ENCODE measurements at regions not wholly inside any gene's neighbourhood (a gene's known extent, or its start where the extent isn't known, plus 50 kb on each side); places are given as distances from the start of the nearest gene placed in this dataset.

DNA sequence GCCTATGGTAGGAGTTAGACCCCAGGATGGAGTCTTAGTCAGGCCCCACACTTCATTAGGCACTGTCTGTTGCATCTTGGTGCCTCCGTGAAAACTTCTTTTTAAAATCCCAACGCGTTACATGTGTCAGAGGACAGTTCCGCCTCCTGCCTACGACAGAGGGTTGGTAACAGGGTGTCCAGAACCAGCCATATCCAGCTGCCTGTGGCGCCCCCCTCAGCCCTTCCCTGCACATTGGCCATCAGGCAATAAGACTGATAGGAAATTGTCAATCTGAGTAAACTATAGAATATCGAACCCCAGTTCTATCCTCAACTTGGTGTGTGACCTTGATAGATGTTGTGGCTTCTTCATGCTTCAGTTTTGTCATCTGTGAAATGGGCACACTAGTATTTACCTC is 108.6 kb upstream of the CSF3R start:
- TF ChIP-seq, protein P1, sequence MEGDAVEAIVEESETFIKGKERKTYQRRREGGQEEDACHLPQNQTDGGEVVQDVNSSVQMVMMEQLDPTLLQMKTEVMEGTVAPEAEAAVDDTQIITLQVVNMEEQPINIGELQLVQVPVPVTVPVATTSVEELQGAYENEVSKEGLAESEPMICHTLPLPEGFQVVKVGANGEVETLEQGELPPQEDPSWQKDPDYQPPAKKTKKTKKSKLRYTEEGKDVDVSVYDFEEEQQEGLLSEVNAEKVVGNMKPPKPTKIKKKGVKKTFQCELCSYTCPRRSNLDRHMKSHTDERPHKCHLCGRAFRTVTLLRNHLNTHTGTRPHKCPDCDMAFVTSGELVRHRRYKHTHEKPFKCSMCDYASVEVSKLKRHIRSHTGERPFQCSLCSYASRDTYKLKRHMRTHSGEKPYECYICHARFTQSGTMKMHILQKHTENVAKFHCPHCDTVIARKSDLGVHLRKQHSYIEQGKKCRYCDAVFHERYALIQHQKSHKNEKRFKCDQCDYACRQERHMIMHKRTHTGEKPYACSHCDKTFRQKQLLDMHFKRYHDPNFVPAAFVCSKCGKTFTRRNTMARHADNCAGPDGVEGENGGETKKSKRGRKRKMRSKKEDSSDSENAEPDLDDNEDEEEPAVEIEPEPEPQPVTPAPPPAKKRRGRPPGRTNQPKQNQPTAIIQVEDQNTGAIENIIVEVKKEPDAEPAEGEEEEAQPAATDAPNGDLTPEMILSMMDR (IDR thresholded peaks at IDR 0.05) = no peak
- no peak for TF ChIP-seq POLR2A (IDR thresholded peaks at IDR 0.05)
- Histone ChIP-seq H3K27ac (no peak overlapping the region), H3K4me3 (no peak overlapping the region), H3K9me3 (no peaks in the 10 kb centered on the region), H3K4me1 (no peaks in the 10 kb centered on the region), H3K36me3 (no peaks in the 10 kb centered on the region), H3K27me3 (peaks cover 0 to 92% (median 39%) of the 10 kb centered on the region in 9 donors)
- intact Hi-C loops (cut with DNase I) = no loop called here
- DNase-seq = no peak
- 41 to 57% (median 48%) methylated on average over 7 of the region's 7 CpGs for WGBS, 4 donors
- no peak for ATAC-seq

DNA sequence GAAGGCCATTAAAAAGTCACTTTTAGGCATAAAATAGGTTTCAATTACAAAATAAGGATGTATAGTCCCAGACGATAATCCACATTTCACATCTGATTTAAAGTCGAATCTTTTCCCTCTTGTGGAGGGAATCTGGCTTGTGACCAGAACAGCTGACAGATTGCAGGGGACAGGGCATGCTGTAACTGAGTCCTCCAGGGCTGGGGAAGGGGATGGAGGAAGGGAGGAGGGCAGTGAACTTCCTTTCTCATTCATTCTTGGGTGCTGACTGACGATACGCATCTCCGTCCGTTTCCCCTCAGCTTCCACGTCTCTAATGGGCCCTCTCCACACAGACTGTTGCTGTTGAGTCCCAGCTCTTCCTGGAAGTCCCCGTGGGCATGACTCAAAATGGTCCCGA is 108.1 kb upstream of the CSF3R start:
- no peak overlapping the region for H3K27ac ChIP-seq
- intact Hi-C loops (cut with DNase I) = no loop called here
- no peak for TF ChIP-seq POLR2A (IDR thresholded peaks at IDR 0.05)
- TF ChIP-seq, protein P1 (IDR thresholded peaks at IDR 0.05) = no peak
- H3K4me1 ChIP-seq = no peaks in the 10 kb centered on the region
- ATAC-seq (no peak), DNase-seq (no peak)
- no peaks in the 10 kb centered on the region for H3K36me3 ChIP-seq
- no peak overlapping the region for H3K4me3 ChIP-seq
- WGBS, 4 donors = 11 to 16% (median 12%) methylated on average over 9 of the region's 9 CpGs
- peaks cover 0 to 92% (median 41%) of the 10 kb centered on the region in 9 donors for H3K27me3 ChIP-seq
- H3K9me3 ChIP-seq = no peaks in the 10 kb centered on the region

DNA sequence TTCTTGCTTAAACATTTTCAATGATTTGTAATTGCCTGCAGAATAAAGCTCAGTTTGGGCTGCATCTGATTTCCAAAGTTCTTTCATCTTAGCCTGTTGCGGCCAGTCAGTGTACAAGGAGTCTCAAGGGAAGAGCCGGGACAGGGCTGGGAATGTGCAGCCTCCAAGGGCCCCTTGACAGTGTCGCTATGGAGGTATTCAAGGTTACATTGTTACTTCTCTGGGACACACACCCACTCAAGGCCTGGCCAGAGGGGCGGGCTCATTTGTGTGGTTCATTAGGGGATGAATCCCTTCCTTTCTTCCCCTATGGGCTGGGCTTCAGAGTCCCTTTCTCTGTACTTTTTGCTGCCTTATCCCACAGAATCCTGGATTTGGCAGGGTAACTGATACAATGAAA is 107.6 kb upstream of the CSF3R start:
- no peak overlapping the region for H3K4me3 ChIP-seq
- TF ChIP-seq, protein P1 (IDR thresholded peaks at IDR 0.05) = no peak
- no peak for TF ChIP-seq POLR2A (IDR thresholded peaks at IDR 0.05)
- H3K36me3 ChIP-seq = no peaks in the 10 kb centered on the region
- DNase-seq = no peak
- H3K27ac ChIP-seq = no peak overlapping the region
- WGBS, 4 donors = 37 to 52% (median 48%) methylated on average over 4 of the region's 4 CpGs
- H3K27me3 ChIP-seq = peaks cover 0 to 93% (median 46%) of the 10 kb centered on the region in 9 donors
- intact Hi-C loops (cut with DNase I) = no loop called here
- no peaks in the 10 kb centered on the region for H3K4me1 ChIP-seq
- ATAC-seq = no peak
- no peaks in the 10 kb centered on the region for H3K9me3 ChIP-seq

DNA sequence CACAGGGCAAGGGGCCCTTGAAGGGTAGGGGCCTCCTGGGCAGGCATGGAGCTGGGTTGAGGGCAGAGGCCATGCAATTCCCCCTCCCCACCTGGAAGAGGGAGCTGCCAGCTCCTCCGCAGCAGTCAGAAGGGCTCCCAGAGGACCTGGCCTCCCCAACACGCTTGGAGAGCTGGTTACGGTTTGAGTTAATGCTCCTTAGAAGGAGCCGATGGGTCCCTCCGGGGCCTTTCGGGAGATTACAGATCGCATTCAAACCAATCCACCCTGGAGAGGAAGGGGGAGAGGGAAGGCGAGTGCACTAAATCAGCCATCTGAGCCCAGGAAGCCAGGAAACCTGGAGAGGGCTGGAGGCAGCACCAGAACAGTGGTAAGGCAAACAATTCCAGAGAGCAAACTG is 106.3 kb upstream of the CSF3R start:
- intact Hi-C loops (cut with DNase I) = no loop called here
- ATAC-seq = no peak
- no peak overlapping the region for H3K27ac ChIP-seq

More for the DNA sequence above, 106.3 kb upstream of the CSF3R start:
- no peaks in the 10 kb centered on the region for H3K36me3 ChIP-seq
- no peak for DNase-seq
- 38 to 56% (median 52%) methylated on average over 7 to 8 of the region's 8 CpGs for WGBS, 4 donors
- peaks cover 0 to 94% (median 55%) of the 10 kb centered on the region in 9 donors for H3K27me3 ChIP-seq
- TF ChIP-seq POLR2A (IDR thresholded peaks at IDR 0.05) = no peak
- TF ChIP-seq, protein P1 (IDR thresholded peaks at IDR 0.05) = no peak
- no peaks in the 10 kb centered on the region for H3K4me1 ChIP-seq
- H3K4me3 ChIP-seq = no peak overlapping the region
- no peaks in the 10 kb centered on the region for H3K9me3 ChIP-seq

Measured in heart left ventricle (tissue), 16 donors.